AG09309 (cell line): ENCODE measurements at regions not wholly inside any gene's neighbourhood (a gene's known extent, or its start where the extent isn't known, plus 50 kb on each side); places are given as distances from the start of the nearest gene placed in this dataset.

Experiments used
- DNase-seq: peaks from one replicate; pipeline ENCODE4 v3.0.0-alpha.2; 2010; ENCODE audit warnings: low read depth
- H3K4me3 ChIP-seq: 2 replicates; pipeline ENCODE4 v1.5.1; 2011; ENCODE audit warnings: mild to moderate bottlenecking, low read depth, low read length, moderate library complexity; ENCODE audit not compliant: control insufficient read depth
- TF ChIP-seq, protein P1 (sequence below): IDR thresholded peaks from 2 replicates; pipeline ENCODE4 v1.5.1; 2011; ENCODE audit warnings: mild to moderate bottlenecking, low read depth, low read length, inconsistent platforms; ENCODE audit not compliant: insufficient read depth, control insufficient read depth; ENCODE audit errors: missing control alignments

GRCh38 chr2:16114070-16114469 lies 173.7 kb downstream of the MYCN start:
- TF ChIP-seq, protein P1, sequence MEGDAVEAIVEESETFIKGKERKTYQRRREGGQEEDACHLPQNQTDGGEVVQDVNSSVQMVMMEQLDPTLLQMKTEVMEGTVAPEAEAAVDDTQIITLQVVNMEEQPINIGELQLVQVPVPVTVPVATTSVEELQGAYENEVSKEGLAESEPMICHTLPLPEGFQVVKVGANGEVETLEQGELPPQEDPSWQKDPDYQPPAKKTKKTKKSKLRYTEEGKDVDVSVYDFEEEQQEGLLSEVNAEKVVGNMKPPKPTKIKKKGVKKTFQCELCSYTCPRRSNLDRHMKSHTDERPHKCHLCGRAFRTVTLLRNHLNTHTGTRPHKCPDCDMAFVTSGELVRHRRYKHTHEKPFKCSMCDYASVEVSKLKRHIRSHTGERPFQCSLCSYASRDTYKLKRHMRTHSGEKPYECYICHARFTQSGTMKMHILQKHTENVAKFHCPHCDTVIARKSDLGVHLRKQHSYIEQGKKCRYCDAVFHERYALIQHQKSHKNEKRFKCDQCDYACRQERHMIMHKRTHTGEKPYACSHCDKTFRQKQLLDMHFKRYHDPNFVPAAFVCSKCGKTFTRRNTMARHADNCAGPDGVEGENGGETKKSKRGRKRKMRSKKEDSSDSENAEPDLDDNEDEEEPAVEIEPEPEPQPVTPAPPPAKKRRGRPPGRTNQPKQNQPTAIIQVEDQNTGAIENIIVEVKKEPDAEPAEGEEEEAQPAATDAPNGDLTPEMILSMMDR, result no peak
- H3K4me3 ChIP-seq, result no peak overlapping the region
- no peak for DNase-seq

GRCh38 chr2:16113568-16113967 lies 173.2 kb downstream of the MYCN start:
- no peak for DNase-seq
- no peak overlapping the region for H3K4me3 ChIP-seq
- TF ChIP-seq, protein P1, result no peak

- H3K4me3 ChIP-seq, result no peak overlapping the region
- DNase-seq, result no peak
- TF ChIP-seq, protein P1, result no peak
These were observed 172.7 kb downstream of the MYCN start for GRCh38 chr2:16112972-16113560.

GRCh38 chr2:16112251-16112971 lies 172.1 kb downstream of the MYCN start:
- TF ChIP-seq, protein P1, result no peak
- no peak for DNase-seq
- H3K4me3 ChIP-seq, result no peak overlapping the region

- no peak for DNase-seq
- TF ChIP-seq, protein P1, result no peak
- no peak overlapping the region for H3K4me3 ChIP-seq
These were observed 171.5 kb downstream of the MYCN start for GRCh38 chr2:16111838-16112210.

- DNase-seq, result no peak
- TF ChIP-seq, protein P1, result no peak
These were observed 169.5 kb downstream of the MYCN start for GRCh38 chr2:16109821-16110310.

DNA sequence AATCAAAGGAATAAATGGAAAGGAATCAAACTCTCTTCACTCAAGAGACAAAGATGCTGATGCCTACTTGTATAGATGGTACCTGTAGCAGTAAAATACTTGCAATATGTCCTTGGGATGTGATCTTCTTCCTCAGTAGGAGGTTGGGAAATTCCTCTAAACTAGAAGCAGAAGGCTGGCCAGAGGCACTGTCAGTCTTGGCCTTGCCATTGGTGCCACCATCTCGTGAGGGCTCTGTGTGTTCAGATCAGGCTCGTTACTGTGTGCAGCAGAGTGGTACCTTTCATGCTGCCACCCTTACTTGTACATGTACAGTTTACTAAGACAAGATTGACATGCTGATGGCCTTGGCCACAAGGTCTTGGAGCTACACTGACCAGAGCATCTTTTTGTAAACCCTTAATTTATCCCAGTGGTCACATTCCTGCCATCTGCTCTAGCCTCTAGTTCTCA lies 169.0 kb downstream of the MYCN start:
- no peak for DNase-seq
- no peak overlapping the region for H3K4me3 ChIP-seq
- TF ChIP-seq, protein P1, result no peak

More at GRCh38 chr2:16109821-16110310, 169.5 kb downstream of the MYCN start:
- H3K4me3 ChIP-seq, result no peak overlapping the region
